ENCODE measurements at regions not wholly inside any gene's neighbourhood (a gene's known extent, or its start where the extent isn't known, plus 50 kb on each side); places are given as distances from the start of the nearest gene placed in this dataset.

DNA sequence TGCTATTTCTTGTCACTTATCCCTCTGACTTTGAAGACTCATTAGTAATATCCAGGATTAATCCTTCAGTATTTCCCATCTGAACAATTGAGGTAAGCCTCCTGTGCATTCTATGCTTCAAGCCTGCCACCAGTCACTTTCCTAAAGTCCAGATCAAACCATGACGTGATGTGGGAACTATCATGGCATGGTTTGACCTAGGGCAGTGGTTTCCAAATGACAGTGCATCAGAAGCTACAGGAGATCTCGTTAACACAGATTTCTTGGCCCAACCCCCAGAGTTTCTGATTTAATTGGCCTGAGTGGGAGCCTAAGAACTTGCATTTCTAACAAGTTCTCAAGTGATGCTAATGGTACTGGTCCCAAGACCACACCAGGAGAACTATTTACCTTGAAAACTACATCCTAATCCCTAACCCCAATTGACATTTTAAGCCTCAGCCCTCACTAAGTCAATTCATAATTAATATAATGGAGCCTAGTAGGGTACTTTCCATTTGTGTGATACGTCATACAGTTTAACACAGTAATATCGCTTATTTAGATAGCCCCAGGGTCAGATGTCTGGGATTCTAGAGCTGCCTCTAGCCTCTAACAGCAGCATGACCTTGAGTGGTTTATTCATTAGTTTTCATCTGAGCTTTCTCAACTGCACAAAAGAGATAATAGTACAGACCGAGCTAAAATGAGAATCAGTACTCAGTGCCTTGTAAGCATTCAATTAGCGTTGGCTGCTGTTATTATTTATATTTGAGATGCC lies 907.6 kb downstream of the TFAP2A start:
- intact Hi-C loops (cut with DNase I): no loop called here
- H3K4me3 ChIP-seq: no peak overlapping the region
- H3K4me1 ChIP-seq: no peaks in the 10 kb centered on the region
- TF ChIP-seq, protein P1, sequence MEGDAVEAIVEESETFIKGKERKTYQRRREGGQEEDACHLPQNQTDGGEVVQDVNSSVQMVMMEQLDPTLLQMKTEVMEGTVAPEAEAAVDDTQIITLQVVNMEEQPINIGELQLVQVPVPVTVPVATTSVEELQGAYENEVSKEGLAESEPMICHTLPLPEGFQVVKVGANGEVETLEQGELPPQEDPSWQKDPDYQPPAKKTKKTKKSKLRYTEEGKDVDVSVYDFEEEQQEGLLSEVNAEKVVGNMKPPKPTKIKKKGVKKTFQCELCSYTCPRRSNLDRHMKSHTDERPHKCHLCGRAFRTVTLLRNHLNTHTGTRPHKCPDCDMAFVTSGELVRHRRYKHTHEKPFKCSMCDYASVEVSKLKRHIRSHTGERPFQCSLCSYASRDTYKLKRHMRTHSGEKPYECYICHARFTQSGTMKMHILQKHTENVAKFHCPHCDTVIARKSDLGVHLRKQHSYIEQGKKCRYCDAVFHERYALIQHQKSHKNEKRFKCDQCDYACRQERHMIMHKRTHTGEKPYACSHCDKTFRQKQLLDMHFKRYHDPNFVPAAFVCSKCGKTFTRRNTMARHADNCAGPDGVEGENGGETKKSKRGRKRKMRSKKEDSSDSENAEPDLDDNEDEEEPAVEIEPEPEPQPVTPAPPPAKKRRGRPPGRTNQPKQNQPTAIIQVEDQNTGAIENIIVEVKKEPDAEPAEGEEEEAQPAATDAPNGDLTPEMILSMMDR (IDR thresholded peaks at IDR 0.05): no peak
- ATAC-seq (no peak), DNase-seq (no peak)
- H3K36me3 ChIP-seq: no peaks in the 10 kb centered on the region
- no peaks in the 10 kb centered on the region for H3K9me3 ChIP-seq
- H3K27me3 ChIP-seq (ENCODE audit: low read depth): no peaks in the 10 kb centered on the region
- H3K27ac ChIP-seq: no peak overlapping the region

DNA sequence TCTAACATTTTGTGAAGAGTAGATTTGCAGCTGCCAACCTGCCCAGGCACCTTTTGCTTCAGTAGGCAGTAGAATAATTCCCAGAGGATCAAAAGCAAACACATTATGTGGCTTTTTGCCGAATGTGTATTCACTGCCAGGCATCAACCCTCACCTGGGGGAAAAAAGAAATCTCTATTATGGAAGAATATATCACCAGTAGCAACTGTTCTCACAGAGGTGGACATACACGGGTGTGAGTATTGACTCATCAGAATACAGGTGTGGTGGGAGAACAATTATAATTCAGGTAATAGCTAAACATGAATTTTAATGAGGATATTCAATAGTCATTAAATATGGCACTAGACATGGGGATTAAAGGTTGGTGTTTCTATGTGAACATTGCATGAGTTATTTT lies 910.7 kb downstream of the TFAP2A start:
- Histone ChIP-seq H3K36me3 (no peaks in the 10 kb centered on the region), H3K27me3 (ENCODE audit: low read depth) (no peaks in the 10 kb centered on the region), H3K9me3 (no peaks in the 10 kb centered on the region), H3K4me1 (no peaks in the 10 kb centered on the region), H3K4me3 (no peak overlapping the region), H3K27ac (no peak overlapping the region)
- intact Hi-C loops (cut with DNase I): no loop called here
- ATAC-seq (no peak), DNase-seq (no peak)
- TF ChIP-seq, protein P1 (IDR thresholded peaks at IDR 0.05): no peak

DNA sequence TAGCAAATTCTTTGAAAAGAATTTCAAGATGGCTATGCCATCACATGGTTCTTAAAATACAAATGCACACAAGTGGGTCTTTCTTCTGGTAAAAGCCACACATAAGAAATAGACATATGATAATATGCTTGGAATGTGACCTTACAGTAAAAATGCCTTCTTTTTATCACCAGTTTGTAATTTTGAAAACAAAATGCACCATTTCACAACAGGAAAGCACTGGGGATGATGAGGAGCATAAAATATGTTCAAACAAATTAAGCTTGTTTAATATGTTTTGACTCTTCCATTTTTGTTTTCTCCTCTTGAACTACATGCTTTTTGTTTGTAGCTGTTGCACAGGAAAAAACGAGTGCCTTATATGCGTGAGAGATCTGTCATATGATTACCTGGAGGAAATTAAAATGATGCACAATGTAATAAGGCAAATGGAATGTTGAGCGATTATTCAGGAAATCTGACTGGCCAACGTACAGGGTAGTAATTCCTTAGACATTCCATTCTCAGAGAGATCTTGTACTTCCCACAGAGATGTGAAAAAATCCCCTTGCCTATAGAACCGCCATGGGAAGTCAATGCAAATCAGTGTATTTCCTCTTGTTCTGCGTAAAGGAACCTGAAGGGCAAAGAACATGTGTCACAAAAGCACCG lies 911.6 kb downstream of the TFAP2A start:
- H3K27ac ChIP-seq: no peak overlapping the region
- TF ChIP-seq, protein P1 (IDR thresholded peaks at IDR 0.05): no peak
- no peaks in the 10 kb centered on the region for H3K36me3 ChIP-seq
- intact Hi-C loops (cut with DNase I): no loop called here
- H3K4me1 ChIP-seq: no peaks in the 10 kb centered on the region
- DNase-seq (no peak), ATAC-seq (no peak)
- no peak overlapping the region for H3K4me3 ChIP-seq
- no peaks in the 10 kb centered on the region for H3K9me3 ChIP-seq
- H3K27me3 ChIP-seq (ENCODE audit: low read depth): no peaks in the 10 kb centered on the region

DNA sequence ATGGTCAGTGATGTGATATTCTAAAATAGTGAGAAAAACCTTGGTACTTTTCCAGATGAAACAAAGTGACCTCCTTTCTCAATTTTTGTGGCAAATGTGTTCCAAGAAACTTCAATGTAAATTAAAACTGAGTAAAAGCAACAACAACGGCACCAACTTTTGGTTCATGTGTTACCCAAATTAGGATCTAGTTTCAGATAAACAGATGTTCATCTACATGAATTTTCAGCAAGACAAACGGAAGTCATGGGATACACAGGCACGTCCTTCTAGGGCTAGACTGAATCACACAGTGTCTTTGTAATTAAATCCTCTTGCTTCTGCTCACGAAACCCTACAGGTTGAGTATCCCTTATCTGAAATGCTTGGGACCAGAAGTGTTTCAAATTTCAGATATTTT lies 915.2 kb downstream of the TFAP2A start:
- no peak for ATAC-seq
- intact Hi-C loops (cut with DNase I): no loop called here
- TF ChIP-seq, protein P1 (IDR thresholded peaks at IDR 0.05): no peak
- Histone ChIP-seq H3K4me3 (no peak overlapping the region), H3K27ac (no peak overlapping the region), H3K27me3 (ENCODE audit: low read depth) (no peaks in the 10 kb centered on the region), H3K36me3 (no peaks in the 10 kb centered on the region), H3K9me3 (no peaks in the 10 kb centered on the region), H3K4me1 (no peaks in the 10 kb centered on the region)
- no peak for DNase-seq

DNA sequence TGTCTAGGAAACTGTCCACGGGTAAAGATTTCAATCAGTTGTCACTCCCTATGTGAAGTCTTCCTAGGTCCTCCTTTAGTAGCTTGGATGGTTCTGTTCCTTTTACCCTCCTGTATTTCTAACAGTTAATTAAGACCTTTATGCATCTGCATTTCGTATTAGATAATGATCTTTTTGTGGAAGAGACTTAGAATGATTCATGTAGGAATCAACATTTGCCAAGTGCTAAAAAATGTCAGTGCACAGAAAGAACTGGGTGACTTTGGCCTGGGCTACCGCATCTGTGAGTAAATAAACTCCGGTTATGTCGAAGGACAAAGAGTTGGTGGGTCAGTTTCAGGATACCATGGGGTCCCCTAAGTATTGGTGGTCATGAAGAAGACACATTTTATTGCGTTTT lies 918.0 kb downstream of the TFAP2A start:
- TF ChIP-seq, protein P1 (IDR thresholded peaks at IDR 0.05): no peak
- intact Hi-C loops (cut with DNase I): no loop called here
- Histone ChIP-seq H3K27me3 (ENCODE audit: low read depth) (no peaks in the 10 kb centered on the region), H3K27ac (no peak overlapping the region), H3K9me3 (no peaks in the 10 kb centered on the region), H3K4me3 (no peak overlapping the region), H3K4me1 (no peaks in the 10 kb centered on the region), H3K36me3 (no peaks in the 10 kb centered on the region)
- no peak for ATAC-seq
- DNase-seq: no peak

All from lower lobe of right lung (tissue), 2 donors.